ENCODE measurements at regions not wholly inside any gene's neighbourhood (a gene's known extent, or its start where the extent isn't known, plus 50 kb on each side); places are given as distances from the start of the nearest gene placed in this dataset.

GRCh38 chr6:147043994-147044477, 160.2 kb upstream of the STXBP5 start:
- no peak for DNase-seq

- DNase-seq: no peak
Measured at GRCh38 chr6:147046141-147046877, 157.9 kb upstream of the STXBP5 start.

- no peak for DNase-seq
Measured at GRCh38 chr6:147048930-147049329, 155.3 kb upstream of the STXBP5 start.

GRCh38 chr6:147053311-147053921, 150.8 kb upstream of the STXBP5 start:
- DNase-seq: no peak

- no peak for DNase-seq
Measured at GRCh38 chr6:147054158-147054557, 150.1 kb upstream of the STXBP5 start.

GRCh38 chr6:147054871-147055270, 149.3 kb upstream of the STXBP5 start:
- no peak for DNase-seq

GRCh38 chr6:147055821-147056392, 148.3 kb upstream of the STXBP5 start:
- DNase-seq: no peak

GRCh38 chr6:147057188-147057587, 147.0 kb upstream of the STXBP5 start:
- no peak for DNase-seq

GRCh38 chr6:147057705-147058342, 146.4 kb upstream of the STXBP5 start:
- no peak for DNase-seq

- no peak for DNase-seq
Measured at GRCh38 chr6:147058786-147059385, 145.3 kb upstream of the STXBP5 start.

GRCh38 chr6:147060636-147061035, 143.6 kb upstream of the STXBP5 start:
- DNase-seq: no peak

GRCh38 chr6:147061252-147061651, 143.0 kb upstream of the STXBP5 start:
- DNase-seq: no peak

- no peak for DNase-seq
Measured at GRCh38 chr6:147063469-147064031, 140.7 kb upstream of the STXBP5 start.

- DNase-seq: no peak
Measured at GRCh38 chr6:147065786-147066185, 138.4 kb upstream of the STXBP5 start.

GRCh38 chr6:147067184-147067583, 137.0 kb upstream of the STXBP5 start:
- DNase-seq: no peak

GRCh38 chr6:147071776-147072175, 132.4 kb upstream of the STXBP5 start:
- no peak for DNase-seq

- DNase-seq: no peak
Measured at GRCh38 chr6:147075381-147075780, 128.8 kb upstream of the STXBP5 start.

GRCh38 chr6:147077251-147077650, 127.0 kb upstream of the STXBP5 start:
- DNase-seq: peak in 1 of 2 donors; percentile 6

- no peak for DNase-seq
Measured at GRCh38 chr6:147078106-147078505, 126.1 kb upstream of the STXBP5 start.

- DNase-seq: no peak
Measured at GRCh38 chr6:147078602-147079001, 125.6 kb upstream of the STXBP5 start.

- DNase-seq: no peak
Measured at GRCh38 chr6:147080225-147080624, 124.0 kb upstream of the STXBP5 start.

- DNase-seq: no peak
Measured at GRCh38 chr6:147081076-147081609, 123.1 kb upstream of the STXBP5 start.

GRCh38 chr6:147087641-147088040, 116.6 kb upstream of the STXBP5 start:
- DNase-seq: no peak
